ENCODE measurements at regions not wholly inside any gene's neighbourhood (a gene's known extent, or its start where the extent isn't known, plus 50 kb on each side); places are given as distances from the start of the nearest gene placed in this dataset.

- TF ChIP-seq POLR2AphosphoS5 (IDR thresholded peaks at IDR 0.05), result no peak
- no peak for TF ChIP-seq EP300 (IDR thresholded peaks at IDR 0.05)
- TF ChIP-seq, protein P1, sequence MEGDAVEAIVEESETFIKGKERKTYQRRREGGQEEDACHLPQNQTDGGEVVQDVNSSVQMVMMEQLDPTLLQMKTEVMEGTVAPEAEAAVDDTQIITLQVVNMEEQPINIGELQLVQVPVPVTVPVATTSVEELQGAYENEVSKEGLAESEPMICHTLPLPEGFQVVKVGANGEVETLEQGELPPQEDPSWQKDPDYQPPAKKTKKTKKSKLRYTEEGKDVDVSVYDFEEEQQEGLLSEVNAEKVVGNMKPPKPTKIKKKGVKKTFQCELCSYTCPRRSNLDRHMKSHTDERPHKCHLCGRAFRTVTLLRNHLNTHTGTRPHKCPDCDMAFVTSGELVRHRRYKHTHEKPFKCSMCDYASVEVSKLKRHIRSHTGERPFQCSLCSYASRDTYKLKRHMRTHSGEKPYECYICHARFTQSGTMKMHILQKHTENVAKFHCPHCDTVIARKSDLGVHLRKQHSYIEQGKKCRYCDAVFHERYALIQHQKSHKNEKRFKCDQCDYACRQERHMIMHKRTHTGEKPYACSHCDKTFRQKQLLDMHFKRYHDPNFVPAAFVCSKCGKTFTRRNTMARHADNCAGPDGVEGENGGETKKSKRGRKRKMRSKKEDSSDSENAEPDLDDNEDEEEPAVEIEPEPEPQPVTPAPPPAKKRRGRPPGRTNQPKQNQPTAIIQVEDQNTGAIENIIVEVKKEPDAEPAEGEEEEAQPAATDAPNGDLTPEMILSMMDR (IDR thresholded peaks at IDR 0.05), result no peak
Observed at GRCh38 chr14:24701062-24701461, 67.1 kb upstream of the GZMB start.

Measured in gastroesophageal sphincter (tissue), 3 donors.